HepG2 (cell line): ENCODE measurements at regions not wholly inside any gene's neighbourhood (a gene's known extent, or its start where the extent isn't known, plus 50 kb on each side); places are given as distances from the start of the nearest gene placed in this dataset.

Source experiments
- ATAC-seq: fragments of 200-7000 bp; cut with Tn5 transposase; 3 replicates; pipeline ENCODE4 v1.9.1; 2020; ENCODE audit warnings: mild to moderate bottlenecking, moderate library complexity
- BruUV-seq: library from RNA; stranded (reverse); fragments of 400-500 nt; replicated peaks from 2 replicates; lab custom pipeline; 2021; lab: Mats Ljungman, UMichigan
- CTCF ChIA-PET: fragments of 300-600 bp; formaldehyde crosslinking; extraction: SDS; loops from one replicate; lab custom pipeline; 2021; ENCODE audit warnings: low total read pairs, inconsistent platforms, low intra/inter-chr PET ratio; lab: Yijun Ruan, JAX
- POLR2A ChIA-PET: fragments of 350-600 bp; sonication (Branson Sonifier 250); formaldehyde crosslinking; loops from one replicate; lab custom pipeline; 2020; ENCODE audit warnings: antibody characterized with exemption, inconsistent platforms; lab: Yijun Ruan, JAX
- DNase-seq: peaks from one replicate; pipeline ENCODE4 v3.0.0-alpha.2; 2015; ENCODE audit warnings: low spot score
- FAIRE-seq: peaks from 3 replicates; lab custom pipeline; 2011; peaks lifted over from hg19 to GRCh38; lab: Jason Lieb, UNC
- H2AFZ ChIP-seq: one replicate; pipeline ENCODE4 v1.6.1; 2011; ENCODE audit warnings: low read length, inconsistent platforms
- H3K27ac ChIP-seq: fragments of 300-600 bp; 3 replicates; pipeline ENCODE4 v1.8.0; 2011; ENCODE audit warnings: mixed run types, mild to moderate bottlenecking, mixed read lengths, low read length, inconsistent platforms; ENCODE audit not compliant: insufficient read depth; ENCODE audit errors: extremely low read length
- H3K27me3 ChIP-seq, 2 experiments: fragments of 200-600 bp in 1 of 2; 2 replicates in 1 of 2; 3 replicates in 1 of 2; pipeline versions ENCODE4 v1.6.0 to v1.8.0; 2011; ENCODE audit warnings: low read length in 2 of 2, mild to moderate bottlenecking in 2 of 2, moderate library complexity in 2 of 2, inconsistent platforms in 1 of 2; ENCODE audit not compliant: insufficient read depth in 2 of 2, control insufficient read depth in 1 of 2
- H3K36me3 ChIP-seq, 2 experiments: fragments of 200-600 bp in 1 of 2; replicated peaks in 1 of 2; 2 replicates in 1 of 2; 3 replicates in 1 of 2; pipeline versions ENCODE4 v1.5.1 to v1.8.0; 2011; ENCODE audit warnings: low read length in 2 of 2, inconsistent platforms in 1 of 2; ENCODE audit not compliant: insufficient read depth in 2 of 2, control insufficient read depth in 1 of 2
- H3K4me1 ChIP-seq: 2 replicates; pipeline ENCODE4 v1.5.1; 2012; ENCODE audit warnings: low read length, inconsistent platforms; ENCODE audit not compliant: insufficient read depth
- H3K4me2 ChIP-seq: 2 replicates; pipeline ENCODE4 v1.6.0; 2011; ENCODE audit warnings: low read depth, low read length, inconsistent platforms
- H3K4me3 ChIP-seq, 3 experiments: fragments of 200-600 bp in 1 of 3; sonication (generic), shearing (Covaris generic) in 1 of 3; replicated peaks in 1 of 3; 2 replicates each; pipeline ENCODE4 v1.5.1; 2011 to 2016; ENCODE audit warnings: low read length in 3 of 3, inconsistent platforms in 2 of 3, low read depth in 2 of 3, mild to moderate bottlenecking in 2 of 3, control low read depth in 1 of 3, mixed read lengths in 1 of 3; ENCODE audit not compliant: insufficient read depth in 1 of 3
- H3K79me2 ChIP-seq: one replicate; pipeline ENCODE4 v1.6.1; 2011; ENCODE audit warnings: low read length, inconsistent platforms; ENCODE audit not compliant: insufficient read depth
- H3K9ac ChIP-seq: 2 replicates; pipeline ENCODE4 v1.6.0; 2011; ENCODE audit warnings: mild to moderate bottlenecking, low read depth, low read length, inconsistent platforms; ENCODE audit not compliant: insufficient read depth
- H3K9me3 ChIP-seq: 2 replicates; pipeline ENCODE4 v1.5.1; 2012; ENCODE audit warnings: mild to moderate bottlenecking, low read length
- H4K20me1 ChIP-seq: 2 replicates; pipeline ENCODE4 v1.6.0; 2011; ENCODE audit warnings: inconsistent platforms, mild to moderate bottlenecking, low read length, moderate library complexity; ENCODE audit not compliant: insufficient read depth
- CTCF ChIP-seq: sonication (generic); formaldehyde crosslinking; IDR thresholded peaks from 2 replicates; pipeline ENCODE4 v1.5.0; 2020; ENCODE audit warnings: mild to moderate bottlenecking, missing genetic modification reagents, moderate library complexity
- EP300 ChIP-seq, 3 experiments: sonication (generic) in 1 of 3; formaldehyde crosslinking in 1 of 3; IDR thresholded peaks; 2 replicates each; pipeline versions ENCODE4 v1.5.1 to v1.6.1; 2011 to 2020; ENCODE audit warnings: low read depth in 2 of 3, low read length in 2 of 3, borderline replicate concordance in 1 of 3, improper control_type of control experiment in 1 of 3, mild to moderate bottlenecking in 1 of 3, missing genetic modification reagents in 1 of 3, moderate library complexity in 1 of 3
- FOSL2 ChIP-seq: sonication (generic); formaldehyde crosslinking; IDR thresholded peaks from 2 replicates; pipeline ENCODE4 v1.4.0; 2020; ENCODE audit warnings: missing genetic modification reagents
- KAT8 ChIP-seq: IDR thresholded peaks from 2 replicates; pipeline ENCODE4 v1.6.1; 2016; ENCODE audit warnings: missing genetic modification reagents, missing compliant biosample characterization
- KLF13 ChIP-seq: sonication (generic); formaldehyde crosslinking; IDR thresholded peaks from 2 replicates; pipeline ENCODE4 v1.4.0; 2020; ENCODE audit warnings: mild to moderate bottlenecking, missing genetic modification reagents
- MTA1 ChIP-seq: sonication (generic); formaldehyde crosslinking; IDR thresholded peaks from 2 replicates; pipeline ENCODE4 v1.4.0; 2020; ENCODE audit warnings: missing genetic modification reagents, mild to moderate bottlenecking, borderline replicate concordance
- NR1H2 ChIP-seq: sonication (generic); formaldehyde crosslinking; IDR thresholded peaks from 2 replicates; pipeline ENCODE4 v1.8.1; 2022; ENCODE audit warnings: low read depth, missing genetic modification reagents, borderline replicate concordance
- RARG ChIP-seq: sonication (generic); formaldehyde crosslinking; IDR thresholded peaks from 2 replicates; pipeline ENCODE4 v1.4.0; 2020; ENCODE audit warnings: low read depth, mild to moderate bottlenecking, missing genetic modification reagents
- TFDP2 ChIP-seq: sonication (generic); formaldehyde crosslinking; IDR thresholded peaks from 2 replicates; pipeline ENCODE4 v1.4.0; 2020; ENCODE audit warnings: missing genetic modification reagents
- ZNF562 ChIP-seq: sonication (generic); formaldehyde crosslinking; IDR thresholded peaks from 2 replicates; pipeline ENCODE4 v1.8.0; 2022; ENCODE audit warnings: missing genetic modification reagents, borderline replicate concordance
- ZNF674 ChIP-seq: sonication (generic); formaldehyde crosslinking; IDR thresholded peaks from 2 replicates; pipeline ENCODE4 v1.5.0; 2020; ENCODE audit warnings: low read depth, mild to moderate bottlenecking, missing genetic modification reagents
- ZSCAN22 ChIP-seq: sonication (generic); formaldehyde crosslinking; IDR thresholded peaks from 2 replicates; pipeline ENCODE4 v1.4.0; 2020; ENCODE audit warnings: mild to moderate bottlenecking, missing genetic modification reagents
- WGBS: methylation state at CpG from one replicate; pipeline ENCODE4 v1.1.6; 2017; ENCODE audit warnings: low lambda C conversion rate; 5-methylcytosine and 5-hydroxymethylcytosine counted together
- in situ Hi-C: cut with HindIII; loops from 2 replicates; pipeline ENCODE4 v1.10.0; 2017; ENCODE audit warnings: low pct_unique_long_range_greater_than_20kb; ENCODE audit not compliant: extremely low pct_ligation_motif_present
- intact Hi-C: fragments of 100-400 bp; cut with micrococcal nuclease; formaldehyde crosslinking; loops from one replicate; pipeline ENCODE4 v1.10.0; 2022; ENCODE audit not compliant: unreplicated experiment

GRCh38 chr22:26778372-26778771, 121.0 kb downstream of the MIAT start:
- DNase-seq, result no peak
- Histone ChIP-seq H3K4me2 (no peak overlapping the region), H3K9ac (no peak overlapping the region), H3K79me2 (no peaks in the 10 kb centered on the region), H4K20me1 (no peaks in the 10 kb centered on the region), H3K36me3 (no peaks in the 10 kb centered on the region), H3K27me3 (peaks cover 1 to 16% of the 10 kb centered on the region in 2 experiments; a peak in 4 of 5 replicates), H3K27ac (no peak overlapping the region), H3K4me1 (no peaks in the 10 kb centered on the region), H3K9me3 (no peaks in the 10 kb centered on the region), H3K4me3 (no peak overlapping the region), H2AFZ (no peak overlapping the region)
- no peak for ATAC-seq
- BruUV-seq, result no TSS peak
- in situ Hi-C loops (no loop called here), intact Hi-C loops (no loop called here)
- no peak for FAIRE-seq
- TF ChIP-seq EP300 (IDR thresholded peaks at IDR 0.05; ENCODE audit: low read depth in 2 of 2, low read length in 2 of 2) (no peak), EP300 (CRISPR knock-in tag; IDR thresholded peaks at IDR 0.05; ENCODE audit: borderline replicate concordance) (no peak), NR1H2 (CRISPR knock-in tag) (no peak), ZNF562 (CRISPR knock-in tag) (no peak), TFDP2 (no peak), KLF13 (CRISPR knock-in tag) (no peak), MTA1 (CRISPR knock-in tag) (no peak), RARG (no peak), FOSL2 (no peak), ZNF674 (no peak), KAT8 (no peak), CTCF (CRISPR knock-in tag) (no peak), ZSCAN22 (CRISPR knock-in tag) (no peak)
- ChIA-PET CTCF (no interaction called here), POLR2A (no interaction called here)
- WGBS, result no CpG with 5 or more reads among the region's 1 CpG
